Fibroblast of lung (primary cell): ENCODE measurements at regions not wholly inside any gene's neighbourhood (a gene's known extent, or its start where the extent isn't known, plus 50 kb on each side); places are given as distances from the start of the nearest gene placed in this dataset.

Experiments used
- EZH2 ChIP-seq: IDR thresholded peaks from 2 replicates; pipeline ENCODE4 v1.5.1; 2012; ENCODE audit warnings: low read length, control low read depth, mild to moderate bottlenecking; ENCODE audit errors: missing control alignments
- TF ChIP-seq, protein P1 (sequence below), 2 donors: IDR thresholded peaks in 1 of 2; conservative IDR thresholded peaks in 1 of 2; 1 replicate in 1 of 2; 2 replicates in 1 of 2; pipeline ENCODE4 v1.5.1; 2011 to 2012; ENCODE audit warnings: low read length in 2 of 2, control low read depth in 1 of 2, inconsistent platforms in 1 of 2, low read depth in 1 of 2, mild to moderate bottlenecking in 1 of 2

DNA sequence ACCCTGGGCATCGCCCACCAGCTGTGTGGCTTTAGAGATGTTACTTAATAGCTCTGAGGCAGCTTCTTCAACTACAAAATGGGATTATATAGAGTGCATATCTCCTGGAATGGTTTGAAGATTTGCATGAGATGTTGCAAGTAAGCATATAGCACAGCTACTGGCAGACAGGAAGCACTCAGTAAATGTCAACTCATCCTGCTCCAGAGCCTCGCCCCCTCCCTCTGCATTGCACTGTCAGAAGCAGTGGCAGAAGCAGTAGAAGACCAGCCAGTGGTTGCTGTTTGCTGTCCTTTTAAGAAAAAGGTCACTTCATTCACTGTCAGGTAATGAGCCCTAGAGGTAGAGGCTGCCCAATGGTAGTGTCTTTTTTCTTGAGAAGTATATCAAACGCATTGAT lies 180.0 kb upstream of the GHITM start:
- TF ChIP-seq, protein P1, sequence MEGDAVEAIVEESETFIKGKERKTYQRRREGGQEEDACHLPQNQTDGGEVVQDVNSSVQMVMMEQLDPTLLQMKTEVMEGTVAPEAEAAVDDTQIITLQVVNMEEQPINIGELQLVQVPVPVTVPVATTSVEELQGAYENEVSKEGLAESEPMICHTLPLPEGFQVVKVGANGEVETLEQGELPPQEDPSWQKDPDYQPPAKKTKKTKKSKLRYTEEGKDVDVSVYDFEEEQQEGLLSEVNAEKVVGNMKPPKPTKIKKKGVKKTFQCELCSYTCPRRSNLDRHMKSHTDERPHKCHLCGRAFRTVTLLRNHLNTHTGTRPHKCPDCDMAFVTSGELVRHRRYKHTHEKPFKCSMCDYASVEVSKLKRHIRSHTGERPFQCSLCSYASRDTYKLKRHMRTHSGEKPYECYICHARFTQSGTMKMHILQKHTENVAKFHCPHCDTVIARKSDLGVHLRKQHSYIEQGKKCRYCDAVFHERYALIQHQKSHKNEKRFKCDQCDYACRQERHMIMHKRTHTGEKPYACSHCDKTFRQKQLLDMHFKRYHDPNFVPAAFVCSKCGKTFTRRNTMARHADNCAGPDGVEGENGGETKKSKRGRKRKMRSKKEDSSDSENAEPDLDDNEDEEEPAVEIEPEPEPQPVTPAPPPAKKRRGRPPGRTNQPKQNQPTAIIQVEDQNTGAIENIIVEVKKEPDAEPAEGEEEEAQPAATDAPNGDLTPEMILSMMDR (conservative IDR thresholded peaks at IDR 0.05 in 1 of 2, IDR thresholded peaks at IDR 0.05 in 1 of 2; ENCODE audit: low read depth in 1 of 2, low read length in 2 of 2): no peak
- TF ChIP-seq EZH2: no peak
